Neural crest cell (in vitro differentiated cells): ENCODE measurements at regions not wholly inside any gene's neighbourhood (a gene's known extent, or its start where the extent isn't known, plus 50 kb on each side); places are given as distances from the start of the nearest gene placed in this dataset.
"Not testable (repeated sequence)": the region's sequence is repeated elsewhere in the genome, so short reads cannot be mapped to it uniquely, and the experiment has no call there.

ENCODE experiments used
- DNase-seq: peaks from one replicate; pipeline ENCODE4 v3.0.0; 2021; ENCODE audit warnings: low read depth, mixed read lengths, low spot score
- H3K27ac Mint-ChIP-seq: one replicate; pipeline ENCODE4 v1.8.0; 2021; ENCODE audit warnings: mild to moderate bottlenecking, mixed read lengths; ENCODE audit not compliant: unreplicated experiment
- H3K27me3 Mint-ChIP-seq: 2 replicates; pipeline ENCODE4 v1.8.0; 2021; ENCODE audit warnings: low read depth, mild to moderate bottlenecking, mixed read lengths
- H3K36me3 Mint-ChIP-seq: 2 replicates; pipeline ENCODE4 v1.8.0; 2021; ENCODE audit warnings: low read depth, mild to moderate bottlenecking, mixed read lengths
- H3K4me1 Mint-ChIP-seq: 2 replicates; pipeline ENCODE4 v1.8.0; 2021; ENCODE audit warnings: mixed read lengths
- H3K4me3 Mint-ChIP-seq: one replicate; pipeline ENCODE4 v1.8.0; 2021; ENCODE audit warnings: mild to moderate bottlenecking, mixed read lengths
- H3K9me3 Mint-ChIP-seq: 2 replicates; pipeline ENCODE4 v1.8.0; 2021; ENCODE audit warnings: mixed read lengths
- TF ChIP-seq, protein P1 (sequence below): fragments of 200-600 bp; sonication (generic); conservative IDR thresholded peaks from 2 replicates; pipeline ENCODE4 v1.5.0; 2021; ENCODE audit warnings: antibody characterized with exemption, mild to moderate bottlenecking

DNA sequence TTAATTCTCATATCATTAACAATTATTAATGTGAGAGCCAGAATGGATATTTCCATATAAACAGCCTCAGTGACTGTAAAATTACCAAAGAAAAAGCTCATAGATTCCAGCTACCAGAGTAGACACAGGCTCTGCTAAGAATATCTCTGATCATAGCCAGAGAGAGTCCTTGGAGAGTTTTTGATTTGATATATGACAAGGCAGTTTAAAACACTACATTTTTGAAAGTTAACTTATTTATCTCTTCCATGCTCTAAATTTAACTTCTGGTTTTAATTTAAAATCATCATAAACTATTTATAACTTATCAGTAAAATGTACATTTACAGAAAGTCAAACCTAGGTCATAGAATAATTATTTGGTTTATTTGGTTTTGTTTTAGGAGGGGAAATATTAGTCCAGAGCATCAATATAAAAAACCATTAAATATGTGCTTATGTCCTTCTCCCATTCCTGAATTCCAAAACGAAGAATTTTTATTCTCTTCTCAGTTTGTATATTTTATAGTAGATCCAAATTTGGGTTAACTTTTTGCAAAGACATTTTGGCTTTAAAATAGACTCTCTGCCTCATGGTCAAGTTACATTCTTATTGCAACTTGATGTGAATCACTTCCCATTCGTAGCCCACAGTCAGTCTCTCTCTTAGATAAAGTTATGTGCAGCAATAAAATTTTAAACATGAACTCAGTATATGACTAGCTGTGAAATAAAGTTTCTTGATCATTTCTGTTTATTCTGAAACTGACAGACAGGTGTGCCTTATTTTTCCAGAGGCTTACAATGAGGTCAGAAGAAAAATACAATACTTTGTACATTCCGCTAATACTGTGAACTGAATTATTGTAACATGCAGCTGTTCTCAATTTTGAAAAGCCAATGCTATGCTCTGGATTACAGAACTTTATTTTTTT is 267.1 kb downstream of the PAPSS1 start:
- Mint-ChIP-seq H3K36me3 (no peaks in the 10 kb centered on the region), H3K27me3 (no peaks in the 10 kb centered on the region), H3K4me1 (no peaks in the 10 kb centered on the region), H3K27ac (no peak overlapping the region), H3K4me3 (no peak overlapping the region), H3K9me3 (no peaks in the 10 kb centered on the region)
- DNase-seq, result no peak
- TF ChIP-seq, protein P1, sequence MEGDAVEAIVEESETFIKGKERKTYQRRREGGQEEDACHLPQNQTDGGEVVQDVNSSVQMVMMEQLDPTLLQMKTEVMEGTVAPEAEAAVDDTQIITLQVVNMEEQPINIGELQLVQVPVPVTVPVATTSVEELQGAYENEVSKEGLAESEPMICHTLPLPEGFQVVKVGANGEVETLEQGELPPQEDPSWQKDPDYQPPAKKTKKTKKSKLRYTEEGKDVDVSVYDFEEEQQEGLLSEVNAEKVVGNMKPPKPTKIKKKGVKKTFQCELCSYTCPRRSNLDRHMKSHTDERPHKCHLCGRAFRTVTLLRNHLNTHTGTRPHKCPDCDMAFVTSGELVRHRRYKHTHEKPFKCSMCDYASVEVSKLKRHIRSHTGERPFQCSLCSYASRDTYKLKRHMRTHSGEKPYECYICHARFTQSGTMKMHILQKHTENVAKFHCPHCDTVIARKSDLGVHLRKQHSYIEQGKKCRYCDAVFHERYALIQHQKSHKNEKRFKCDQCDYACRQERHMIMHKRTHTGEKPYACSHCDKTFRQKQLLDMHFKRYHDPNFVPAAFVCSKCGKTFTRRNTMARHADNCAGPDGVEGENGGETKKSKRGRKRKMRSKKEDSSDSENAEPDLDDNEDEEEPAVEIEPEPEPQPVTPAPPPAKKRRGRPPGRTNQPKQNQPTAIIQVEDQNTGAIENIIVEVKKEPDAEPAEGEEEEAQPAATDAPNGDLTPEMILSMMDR, result no peak

DNA sequence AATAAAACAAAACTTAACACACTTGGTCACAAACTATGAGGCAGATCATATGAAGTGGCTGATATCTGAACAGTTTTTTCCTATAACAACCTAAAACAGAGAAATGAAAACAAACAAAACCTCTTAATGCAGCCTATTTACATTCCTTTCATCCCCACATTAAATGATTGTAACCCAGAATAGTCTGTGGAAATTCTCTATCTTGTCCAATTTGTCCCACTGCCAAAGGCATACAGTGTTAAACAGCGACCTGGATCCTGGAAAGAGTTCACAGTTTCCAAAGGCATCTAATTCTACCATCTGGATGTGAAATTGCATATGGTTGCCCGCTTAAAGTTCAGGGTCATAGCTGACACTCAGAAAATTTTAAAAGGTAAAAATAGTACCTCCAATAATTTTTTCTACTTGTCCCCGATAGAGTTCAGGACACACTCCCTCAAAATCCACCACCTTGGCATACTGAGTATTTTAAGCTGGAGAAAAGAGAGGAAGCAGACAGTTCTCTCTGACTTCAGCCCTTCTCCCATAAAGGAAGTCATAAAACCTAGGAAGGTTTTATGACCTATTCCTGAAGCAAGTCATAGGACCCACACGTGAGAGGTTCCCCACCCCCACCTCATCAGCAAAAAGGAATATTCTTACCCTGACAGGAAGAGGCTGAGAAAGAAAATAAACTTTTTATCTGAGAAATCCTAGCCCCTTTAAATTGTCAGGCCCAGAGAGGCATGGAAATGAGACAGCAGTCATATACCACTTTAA is 270.2 kb downstream of the PAPSS1 start:
- Mint-ChIP-seq H3K9me3 (peaks cover 3% of the 10 kb centered on the region), H3K36me3 (no peaks in the 10 kb centered on the region), H3K27me3 (no peaks in the 10 kb centered on the region), H3K4me1 (no peaks in the 10 kb centered on the region), H3K27ac (no peak overlapping the region), H3K4me3 (no peak overlapping the region)
- DNase-seq, result no peak
- TF ChIP-seq, protein P1, result no peak

DNA sequence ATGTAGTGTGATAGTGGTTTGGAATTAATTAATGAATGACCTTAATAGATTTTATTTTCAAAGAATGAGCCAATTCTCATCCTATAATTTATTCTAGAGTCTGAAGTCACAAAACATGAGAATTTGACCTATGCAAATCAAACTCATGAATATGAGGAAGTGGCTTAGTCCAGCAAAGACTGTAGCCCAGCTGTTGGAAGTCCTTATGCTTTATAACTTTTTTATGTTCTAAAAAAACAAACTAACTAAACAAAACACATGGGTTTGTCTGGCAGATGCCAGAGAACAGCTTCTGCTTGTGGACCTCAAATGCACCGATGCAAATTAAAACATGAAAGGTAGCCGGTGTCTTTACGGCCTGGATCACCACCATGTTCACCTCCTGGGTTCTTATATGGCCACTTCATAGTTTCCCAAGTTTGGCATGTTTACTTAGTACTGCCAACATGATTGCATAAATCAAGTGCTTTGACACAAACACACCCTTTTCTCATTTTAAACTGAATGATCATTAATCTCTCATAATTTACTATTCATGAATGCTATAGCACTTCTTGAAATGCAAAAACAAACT is 277.4 kb downstream of the PAPSS1 start:
- TF ChIP-seq, protein P1, result no peak
- Mint-ChIP-seq H3K27ac (no peak overlapping the region), H3K4me3 (no peak overlapping the region), H3K27me3 (no peaks in the 10 kb centered on the region), H3K36me3 (no peaks in the 10 kb centered on the region), H3K9me3 (peaks cover 3% of the 10 kb centered on the region), H3K4me1 (no peaks in the 10 kb centered on the region)
- no peak for DNase-seq

- DNase-seq, result no peak
- Mint-ChIP-seq H3K4me1 (no peaks in the 10 kb centered on the region), H3K36me3 (no peaks in the 10 kb centered on the region), H3K27ac (no peak overlapping the region), H3K4me3 (no peak overlapping the region), H3K27me3 (no peaks in the 10 kb centered on the region), H3K9me3 (no peaks in the 10 kb centered on the region)
- TF ChIP-seq, protein P1, result no peak
Observed at GRCh38 chr4:107439401-107439800, 280.6 kb downstream of the PAPSS1 start.

DNA sequence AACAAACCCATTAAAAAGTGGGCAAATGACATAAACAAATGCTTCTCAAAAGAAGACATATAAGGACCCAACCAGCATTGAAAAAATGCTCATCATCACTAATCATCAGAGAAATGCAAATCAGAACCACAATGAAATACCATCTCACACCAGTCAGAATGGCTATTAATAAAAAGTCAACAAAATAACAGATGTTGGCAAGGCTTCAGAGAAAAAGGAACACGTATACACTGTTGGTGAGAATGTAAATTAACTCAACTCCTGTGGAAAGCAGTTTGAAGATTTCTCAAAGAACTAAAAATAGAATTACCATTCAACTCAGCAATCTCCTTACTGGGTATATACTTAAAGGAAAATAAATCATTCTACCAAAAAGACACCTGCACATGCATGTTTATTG is 283.6 kb downstream of the PAPSS1 start:
- not testable (repeated sequence) for H3K36me3 Mint-ChIP-seq, H3K27ac Mint-ChIP-seq, H3K4me1 Mint-ChIP-seq, DNase-seq, H3K27me3 Mint-ChIP-seq, H3K9me3 Mint-ChIP-seq, H3K4me3 Mint-ChIP-seq
